Fibroblast of lung (primary cell): ENCODE measurements at regions not wholly inside any gene's neighbourhood (a gene's known extent, or its start where the extent isn't known, plus 50 kb on each side); places are given as distances from the start of the nearest gene placed in this dataset.
A peak's percentile ranks its signal among the peaks of the same experiment; 100 is the strongest.

Source experiments
- DNase-seq, 2 donors: peaks; one replicate each; pipeline versions ENCODE4 v3.0.0 to v3.0.0-alpha.2; 2010; ENCODE audit warnings: low read depth in 2 of 2
- H2AFZ ChIP-seq: 2 replicates; pipeline ENCODE4 v1.5.1; 2012; ENCODE audit warnings: low read length, control low read depth, inconsistent platforms
- H3K27ac ChIP-seq: 2 replicates; pipeline ENCODE4 v1.5.1; 2011; ENCODE audit warnings: low read length, control low read depth; ENCODE audit not compliant: insufficient read depth
- H3K27me3 ChIP-seq: 2 replicates; pipeline ENCODE4 v1.5.1; 2011; ENCODE audit warnings: mild to moderate bottlenecking, low read length; ENCODE audit not compliant: control insufficient read depth, insufficient read depth
- H3K36me3 ChIP-seq: 2 replicates; pipeline ENCODE4 v1.5.1; 2011; ENCODE audit warnings: low read length; ENCODE audit not compliant: control insufficient read depth, insufficient read depth
- H3K4me1 ChIP-seq: 2 replicates; pipeline ENCODE4 v1.5.1; 2011; ENCODE audit warnings: low read length; ENCODE audit not compliant: control insufficient read depth, insufficient read depth; ENCODE audit errors: extremely low read depth
- H3K4me2 ChIP-seq: 2 replicates; pipeline ENCODE4 v1.5.1; 2011; ENCODE audit warnings: low read length, control low read depth; ENCODE audit not compliant: insufficient read depth; ENCODE audit errors: extremely low read depth
- H3K4me3 ChIP-seq, 4 experiments: fragments of 200-600 bp in 1 of 4; sonication (generic) in 1 of 4; replicated peaks in 1 of 4; 2 replicates each; pipeline ENCODE4 v1.5.1; 2011 to 2016; ENCODE audit warnings: low read length in 4 of 4, low read depth in 3 of 4, mild to moderate bottlenecking in 3 of 4, control low read depth in 2 of 4, inconsistent platforms in 1 of 4, mixed read lengths in 1 of 4; ENCODE audit not compliant: insufficient read depth in 1 of 4; ENCODE audit errors: control extremely low read depth in 1 of 4
- H3K79me2 ChIP-seq: 2 replicates; pipeline ENCODE4 v1.5.1; 2012; ENCODE audit warnings: mild to moderate bottlenecking, low read length, inconsistent platforms; ENCODE audit not compliant: control insufficient read depth, insufficient read depth
- H3K9ac ChIP-seq: 2 replicates; pipeline ENCODE4 v1.5.1; 2011; ENCODE audit warnings: mild to moderate bottlenecking, low read length, control low read depth; ENCODE audit not compliant: insufficient read depth
- H3K9me3 ChIP-seq: 2 replicates; pipeline ENCODE4 v1.5.1; 2012; ENCODE audit warnings: low read depth, low read length; ENCODE audit not compliant: control insufficient read depth, insufficient read depth
- H4K20me1 ChIP-seq: 2 replicates; pipeline ENCODE4 v1.5.1; 2011; ENCODE audit warnings: low read length; ENCODE audit not compliant: control insufficient read depth, insufficient read depth; ENCODE audit errors: extremely low read depth
- EZH2 ChIP-seq: IDR thresholded peaks from 2 replicates; pipeline ENCODE4 v1.5.1; 2012; ENCODE audit warnings: low read length, control low read depth, mild to moderate bottlenecking; ENCODE audit errors: missing control alignments
- TF ChIP-seq, protein P1 (sequence below), 2 donors: IDR thresholded peaks in 1 of 2; conservative IDR thresholded peaks in 1 of 2; 1 replicate in 1 of 2; 2 replicates in 1 of 2; pipeline ENCODE4 v1.5.1; 2011 to 2012; ENCODE audit warnings: low read length in 2 of 2, control low read depth in 1 of 2, inconsistent platforms in 1 of 2, low read depth in 1 of 2, mild to moderate bottlenecking in 1 of 2

GRCh38 chr5:110070836-110071235, 381.1 kb downstream of the MAN2A1 start:
- Histone ChIP-seq H3K4me3 (no peak overlapping the region), H3K4me1 (no peaks in the 10 kb centered on the region), H3K9ac (no peak overlapping the region), H2AFZ (no peak overlapping the region), H4K20me1 (no peaks in the 10 kb centered on the region), H3K36me3 (no peaks in the 10 kb centered on the region), H3K9me3 (no peaks in the 10 kb centered on the region), H3K4me2 (no peak overlapping the region), H3K27me3 (no peaks in the 10 kb centered on the region), H3K79me2 (no peaks in the 10 kb centered on the region), H3K27ac (no peak overlapping the region)
- TF ChIP-seq, protein P1, sequence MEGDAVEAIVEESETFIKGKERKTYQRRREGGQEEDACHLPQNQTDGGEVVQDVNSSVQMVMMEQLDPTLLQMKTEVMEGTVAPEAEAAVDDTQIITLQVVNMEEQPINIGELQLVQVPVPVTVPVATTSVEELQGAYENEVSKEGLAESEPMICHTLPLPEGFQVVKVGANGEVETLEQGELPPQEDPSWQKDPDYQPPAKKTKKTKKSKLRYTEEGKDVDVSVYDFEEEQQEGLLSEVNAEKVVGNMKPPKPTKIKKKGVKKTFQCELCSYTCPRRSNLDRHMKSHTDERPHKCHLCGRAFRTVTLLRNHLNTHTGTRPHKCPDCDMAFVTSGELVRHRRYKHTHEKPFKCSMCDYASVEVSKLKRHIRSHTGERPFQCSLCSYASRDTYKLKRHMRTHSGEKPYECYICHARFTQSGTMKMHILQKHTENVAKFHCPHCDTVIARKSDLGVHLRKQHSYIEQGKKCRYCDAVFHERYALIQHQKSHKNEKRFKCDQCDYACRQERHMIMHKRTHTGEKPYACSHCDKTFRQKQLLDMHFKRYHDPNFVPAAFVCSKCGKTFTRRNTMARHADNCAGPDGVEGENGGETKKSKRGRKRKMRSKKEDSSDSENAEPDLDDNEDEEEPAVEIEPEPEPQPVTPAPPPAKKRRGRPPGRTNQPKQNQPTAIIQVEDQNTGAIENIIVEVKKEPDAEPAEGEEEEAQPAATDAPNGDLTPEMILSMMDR (conservative IDR thresholded peaks at IDR 0.05 in 1 of 2, IDR thresholded peaks at IDR 0.05 in 1 of 2; ENCODE audit: low read depth in 1 of 2, low read length in 2 of 2): no peak
- peak; percentile 15 to 25 for DNase-seq

- DNase-seq: peak in 1 of 2 donors; percentile 19
- H3K4me2 ChIP-seq: no peak overlapping the region
- no peaks in the 10 kb centered on the region for H3K4me1 ChIP-seq
- no peak overlapping the region for H2AFZ ChIP-seq
- H3K36me3 ChIP-seq: no peaks in the 10 kb centered on the region
- TF ChIP-seq, protein P1 (conservative IDR thresholded peaks at IDR 0.05 in 1 of 2, IDR thresholded peaks at IDR 0.05 in 1 of 2; ENCODE audit: low read depth in 1 of 2, low read length in 2 of 2): no peak
- no peak overlapping the region for H3K27ac ChIP-seq
- no peaks in the 10 kb centered on the region for H3K9me3 ChIP-seq
- no peak overlapping the region for H3K4me3 ChIP-seq
- H3K79me2 ChIP-seq: no peaks in the 10 kb centered on the region
- H3K27me3 ChIP-seq: no peaks in the 10 kb centered on the region
- no peaks in the 10 kb centered on the region for H4K20me1 ChIP-seq
- H3K9ac ChIP-seq: no peak overlapping the region
Measured at GRCh38 chr5:110072651-110073050, 382.9 kb downstream of the MAN2A1 start.

DNA sequence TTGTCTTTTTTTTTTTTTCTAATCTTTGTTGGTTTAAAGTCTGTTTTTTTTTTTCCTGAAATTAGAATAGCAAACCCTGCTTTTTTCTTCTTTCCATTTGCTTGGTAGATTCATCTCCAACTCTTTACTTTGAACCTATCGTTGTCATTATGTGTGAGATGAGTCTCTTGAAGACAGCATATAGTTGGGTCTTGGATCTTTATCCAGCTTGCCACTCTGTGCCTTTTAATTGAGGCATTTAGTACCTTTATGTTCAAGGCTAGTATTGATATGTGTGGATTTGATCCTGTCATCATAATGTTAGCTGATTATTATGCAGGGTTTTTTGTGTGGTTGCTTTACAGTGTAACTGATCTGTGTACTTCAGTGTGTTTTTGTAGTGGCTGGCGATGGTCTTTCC, 383.8 kb downstream of the MAN2A1 start:
- no peaks in the 10 kb centered on the region for H3K79me2 ChIP-seq
- no peaks in the 10 kb centered on the region for H3K4me1 ChIP-seq
- TF ChIP-seq, protein P1 (conservative IDR thresholded peaks at IDR 0.05 in 1 of 2, IDR thresholded peaks at IDR 0.05 in 1 of 2; ENCODE audit: low read depth in 1 of 2, low read length in 2 of 2): no peak
- no peak for TF ChIP-seq EZH2
- H3K27me3 ChIP-seq: no peaks in the 10 kb centered on the region
- no peaks in the 10 kb centered on the region for H4K20me1 ChIP-seq
- no peaks in the 10 kb centered on the region for H3K36me3 ChIP-seq
- H3K9me3 ChIP-seq: no peaks in the 10 kb centered on the region
- H2AFZ ChIP-seq: no peak overlapping the region
- no peak overlapping the region for H3K4me2 ChIP-seq
- H3K4me3 ChIP-seq: no peak overlapping the region
- H3K9ac ChIP-seq: no peak overlapping the region
- DNase-seq: no peak
- no peak overlapping the region for H3K27ac ChIP-seq
